Small intestine (tissue), 7 donors: ENCODE measurements at regions not wholly inside any gene's neighbourhood (a gene's known extent, or its start where the extent isn't known, plus 50 kb on each side); places are given as distances from the start of the nearest gene placed in this dataset.
"Not testable (repeated sequence)": the region's sequence is repeated elsewhere in the genome, so short reads cannot be mapped to it uniquely, and the experiment has no call there.

ENCODE experiments used
- DNase-seq, 2 donors: peaks; one replicate each; pipeline versions ENCODE4 v3.0.0 to v3.0.0-alpha.2; 2013
- FAIRE-seq: peaks from 2 replicates; lab custom pipeline; 2012; peaks lifted over from hg19 to GRCh38; lab: Jason Lieb, UNC
- H3K27ac ChIP-seq, 3 donors: one replicate each; pipeline ENCODE4 v1.5.1; 2013; ENCODE audit warnings: low read length in 2 of 3, mild to moderate bottlenecking in 2 of 3, control low read depth in 1 of 3, inconsistent platforms in 1 of 3, low read depth in 1 of 3, moderate library complexity in 1 of 3
- H3K27me3 ChIP-seq, 3 donors: one replicate each; pipeline ENCODE4 v1.6.1; 2013; ENCODE audit warnings: low read length in 3 of 3, inconsistent platforms in 1 of 3; ENCODE audit not compliant: control insufficient read depth in 3 of 3, insufficient read depth in 3 of 3
- H3K36me3 ChIP-seq, 3 donors: one replicate each; pipeline ENCODE4 v1.6.1; 2013; ENCODE audit warnings: low read length in 3 of 3, inconsistent platforms in 1 of 3, low read depth in 1 of 3, mild to moderate bottlenecking in 1 of 3, moderate library complexity in 1 of 3; ENCODE audit not compliant: control insufficient read depth in 3 of 3, insufficient read depth in 2 of 3
- H3K4me1 ChIP-seq, 3 donors: one replicate each; pipeline ENCODE4 v1.6.1; 2013; ENCODE audit warnings: low read length in 2 of 3, inconsistent platforms in 1 of 3, low read depth in 1 of 3, mild to moderate bottlenecking in 1 of 3, moderate library complexity in 1 of 3; ENCODE audit not compliant: control insufficient read depth in 3 of 3, insufficient read depth in 2 of 3
- H3K4me3 ChIP-seq, 3 donors: one replicate each; pipeline ENCODE4 v1.5.1; 2013; ENCODE audit warnings: low read length in 3 of 3, control low read depth in 1 of 3, inconsistent platforms in 1 of 3, low read depth in 1 of 3, mild to moderate bottlenecking in 1 of 3, moderate library complexity in 1 of 3
- H3K9me3 ChIP-seq, 2 donors: one replicate each; pipeline ENCODE4 v1.6.1; 2013; ENCODE audit warnings: low read depth in 1 of 2, low read length in 1 of 2; ENCODE audit not compliant: control insufficient read depth in 2 of 2, insufficient read depth in 1 of 2
- WGBS, 3 donors: extraction: QIAGEN DNeasy Blood & Tissue Kit; methylation state at CpG; one replicate each; pipeline ENCODE4 v1.1.7; 2013; 5-methylcytosine and 5-hydroxymethylcytosine counted together
- donor health status: healthy with polysubstance abuse.
- donor health status: control.
- donor health status: control.
- donor health status: Bipolar disorder and iron deficiency.
- donor health status: healthy.

DNA sequence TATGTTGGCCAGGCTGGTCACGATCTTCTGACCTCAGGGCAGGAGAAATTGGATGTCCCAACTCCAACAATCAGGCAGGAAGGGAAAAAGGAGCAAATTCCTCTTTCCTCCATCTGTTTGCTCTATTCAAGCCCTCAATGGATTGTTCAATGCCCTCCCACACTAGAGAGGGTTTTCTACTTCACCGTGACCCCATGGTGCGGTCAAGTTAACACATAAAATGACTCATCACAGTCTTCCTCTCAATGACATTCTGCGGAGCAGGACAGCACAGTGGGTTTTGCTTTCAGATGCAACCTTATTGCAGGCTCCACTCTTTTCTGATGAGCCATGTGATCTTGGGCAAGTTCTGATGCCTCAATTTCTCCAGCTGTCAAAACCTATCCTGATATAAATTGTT is 364.9 kb downstream of the ANKRD30A start:
- 80 to 83% (median 81%) methylated on average over 4 of the region's 4 CpGs for WGBS, 3 donors
- no peak overlapping the region for H3K27ac ChIP-seq
- H3K36me3 ChIP-seq = no peaks in the 10 kb centered on the region
- H3K4me3 ChIP-seq = no peak overlapping the region
- no peaks in the 10 kb centered on the region for H3K4me1 ChIP-seq
- peaks cover 0 to 28% of the 10 kb centered on the region in 2 donors for H3K9me3 ChIP-seq
- H3K27me3 ChIP-seq = no peaks in the 10 kb centered on the region
- FAIRE-seq = no peak
- no peak for DNase-seq

- peaks cover 0 to 30% of the 10 kb centered on the region in 2 donors for H3K9me3 ChIP-seq
- no peak overlapping the region for H3K27ac ChIP-seq
- H3K36me3 ChIP-seq = no peaks in the 10 kb centered on the region
- no peak overlapping the region for H3K4me3 ChIP-seq
- no peaks in the 10 kb centered on the region for H3K4me1 ChIP-seq
- no peak for FAIRE-seq
- no peak for DNase-seq
- WGBS, 3 donors = 89 to 90% (median 89%) methylated on average over 1 of the region's 1 CpG
- no peaks in the 10 kb centered on the region for H3K27me3 ChIP-seq
Observed at GRCh38 chr10:37489658-37490003, 364.2 kb downstream of the ANKRD30A start.

DNA sequence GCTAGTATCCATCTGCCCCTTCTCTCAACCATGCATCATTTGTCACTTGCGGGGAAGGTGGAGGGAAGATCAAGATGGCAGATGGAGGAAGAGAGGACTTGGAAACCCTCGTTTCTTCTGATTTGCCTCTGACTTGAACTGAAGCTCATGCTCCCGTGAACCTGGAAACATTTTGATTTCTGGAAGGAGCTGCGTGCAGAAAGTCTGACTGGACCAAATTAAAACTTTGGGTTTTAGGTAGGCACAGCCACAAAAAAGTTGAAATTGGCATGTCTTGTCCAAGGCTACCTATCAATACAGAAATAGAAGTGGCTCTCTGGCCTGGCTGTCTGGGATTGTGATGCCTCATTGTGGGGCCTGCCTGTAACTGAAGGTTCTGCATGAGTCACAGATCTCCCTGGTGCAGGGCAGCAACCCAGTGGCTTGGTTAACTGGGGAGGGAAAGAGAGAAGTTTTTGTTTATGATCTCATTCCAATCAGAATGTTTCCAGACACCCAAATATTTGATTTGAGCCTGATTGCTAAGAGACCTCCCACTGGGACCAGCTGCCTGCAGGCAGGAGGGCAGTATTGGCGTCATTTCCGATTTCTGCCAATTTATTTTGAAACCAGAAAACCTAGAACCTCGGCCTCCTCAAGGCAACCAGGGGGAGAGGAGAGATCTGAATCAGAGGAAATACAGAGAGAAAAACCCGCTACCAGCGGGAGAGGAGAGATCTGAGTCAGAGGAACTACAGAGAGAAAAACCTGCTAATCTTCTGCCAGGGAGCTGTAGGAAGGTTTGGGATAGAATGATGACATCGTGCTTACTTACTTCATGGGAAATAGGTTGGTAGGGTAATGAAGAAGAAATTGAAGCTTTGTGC is 363.6 kb downstream of the ANKRD30A start:
- FAIRE-seq (no peak), DNase-seq (no peak)
- 76 to 78% (median 78%) methylated on average over 10 of the region's 10 CpGs for WGBS, 3 donors
- H3K27ac ChIP-seq = no peak overlapping the region
- H3K4me3 ChIP-seq = no peak overlapping the region
- H3K4me1 ChIP-seq = no peaks in the 10 kb centered on the region
- H3K27me3 ChIP-seq = no peaks in the 10 kb centered on the region
- H3K36me3 ChIP-seq = no peaks in the 10 kb centered on the region
- H3K9me3 ChIP-seq = peaks cover 0 to 26% of the 10 kb centered on the region in 2 donors

GRCh38 chr10:37480596-37480995 is 355.2 kb downstream of the ANKRD30A start:
- not testable (repeated sequence) for H3K27me3 ChIP-seq, FAIRE-seq, DNase-seq, H3K27ac ChIP-seq, H3K4me3 ChIP-seq, H3K36me3 ChIP-seq, H3K4me1 ChIP-seq
- H3K9me3 ChIP-seq = peaks cover 0 to 34% of the 10 kb centered on the region in 2 donors
- 84 to 88% (median 86%) methylated on average over 5 of the region's 5 CpGs for WGBS, 3 donors

DNA sequence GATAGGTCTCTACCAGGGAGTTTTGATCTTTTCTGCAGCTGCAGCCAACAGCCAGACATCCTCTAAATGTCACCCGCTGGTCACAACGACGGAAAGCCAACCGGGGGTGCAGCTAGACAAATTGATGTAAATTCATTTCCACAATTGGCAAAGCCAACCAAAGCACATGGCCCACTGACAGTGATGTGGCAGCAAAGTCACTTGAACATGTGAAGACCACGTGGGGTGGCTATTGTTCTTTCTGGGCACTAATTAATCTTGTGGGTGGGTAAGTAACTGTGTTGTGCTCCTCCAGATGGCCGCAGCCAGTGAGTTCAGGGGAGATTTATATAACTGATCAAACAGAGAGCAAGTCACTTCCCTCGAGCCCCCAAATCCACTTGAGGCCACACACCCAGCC is 354.1 kb downstream of the ANKRD30A start:
- Histone ChIP-seq H3K27me3 (no peaks in the 10 kb centered on the region), H3K4me3 (no peak overlapping the region), H3K4me1 (no peaks in the 10 kb centered on the region), H3K36me3 (no peaks in the 10 kb centered on the region), H3K9me3 (peaks cover 0 to 33% of the 10 kb centered on the region in 2 donors), H3K27ac (no peak overlapping the region)
- no peak for FAIRE-seq
- no peak for DNase-seq
- WGBS, 3 donors = 76 to 85% (median 80%) methylated on average over 7 of the region's 7 CpGs

DNA sequence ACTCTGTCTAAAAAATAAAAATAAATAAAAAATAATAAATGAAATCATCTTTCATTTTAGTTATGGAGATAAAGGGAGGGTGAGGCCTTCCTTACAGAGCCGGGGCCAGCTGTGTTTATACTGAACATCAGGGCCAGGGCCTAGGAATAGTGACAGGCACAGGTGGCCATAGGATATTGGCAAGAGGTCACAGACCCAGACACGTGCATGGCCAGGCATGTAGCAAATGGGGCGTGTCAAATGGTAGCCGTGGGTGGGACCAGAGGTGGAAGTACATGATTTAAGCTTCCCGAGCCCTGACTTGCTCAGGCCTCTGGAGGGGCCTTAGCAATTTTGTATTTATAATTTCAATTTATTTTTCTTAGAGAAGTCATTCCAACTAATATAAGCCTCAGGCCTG is 353.0 kb downstream of the ANKRD30A start:
- Histone ChIP-seq H3K27ac (no peak overlapping the region), H3K27me3 (no peaks in the 10 kb centered on the region), H3K4me1 (no peaks in the 10 kb centered on the region), H3K4me3 (no peak overlapping the region), H3K9me3 (peaks cover 0 to 38% of the 10 kb centered on the region in 2 donors), H3K36me3 (no peaks in the 10 kb centered on the region)
- DNase-seq (no peak), FAIRE-seq (no peak)
- WGBS, 3 donors = 63 to 80% (median 75%) methylated on average over 5 of the region's 5 CpGs

- no peaks in the 10 kb centered on the region for H3K4me1 ChIP-seq
- peaks cover 0 to 36% of the 10 kb centered on the region in 2 donors for H3K9me3 ChIP-seq
- DNase-seq (no peak), FAIRE-seq (no peak)
- H3K27me3 ChIP-seq = no peaks in the 10 kb centered on the region
- no peaks in the 10 kb centered on the region for H3K36me3 ChIP-seq
- H3K27ac ChIP-seq = no peak overlapping the region
- H3K4me3 ChIP-seq = no peak overlapping the region
- WGBS, 3 donors = 37 to 61% (median 52%) methylated on average over 1 of the region's 1 CpG
Observed at GRCh38 chr10:37476285-37476684, 350.9 kb downstream of the ANKRD30A start.

- FAIRE-seq (no peak), DNase-seq (no peak)
- Histone ChIP-seq H3K4me1 (no peaks in the 10 kb centered on the region), H3K27ac (no peak overlapping the region), H3K4me3 (no peak overlapping the region), H3K27me3 (no peaks in the 10 kb centered on the region), H3K9me3 (peaks cover 0 to 29% of the 10 kb centered on the region in 2 donors), H3K36me3 (no peaks in the 10 kb centered on the region)
- 90 to 94% (median 90%) methylated on average over 9 of the region's 9 CpGs for WGBS, 3 donors
Observed at GRCh38 chr10:37474645-37475044, 349.2 kb downstream of the ANKRD30A start.
